SK-N-SH (cell line): ENCODE measurements at regions not wholly inside any gene's neighbourhood (a gene's known extent, or its start where the extent isn't known, plus 50 kb on each side); places are given as distances from the start of the nearest gene placed in this dataset.

Source experiments
- CHD2 ChIP-seq: fragments of 150-350 bp; IDR thresholded peaks from 2 replicates; pipeline ENCODE4 v1.6.1; 2018; ENCODE audit warnings: low read length; ENCODE audit not compliant: partially characterized antibody
- FOXJ3 ChIP-seq: sonication (generic); formaldehyde crosslinking; IDR thresholded peaks from 2 replicates; pipeline ENCODE4 v1.5.1; 2020; ENCODE audit warnings: mild to moderate bottlenecking, missing genetic modification reagents
- GATA2 ChIP-seq: sonication (generic); formaldehyde crosslinking; IDR thresholded peaks from 2 replicates; pipeline ENCODE4 v1.5.0; 2020; ENCODE audit warnings: mild to moderate bottlenecking, missing genetic modification reagents
- MAX ChIP-seq: IDR thresholded peaks from 2 replicates; pipeline ENCODE4 v1.4.0; 2012; ENCODE audit warnings: low read depth
- RCOR1 ChIP-seq: fragments of 150-350 bp; IDR thresholded peaks from 2 replicates; pipeline ENCODE4 v1.6.1; 2017; ENCODE audit warnings: antibody characterized with exemption, low read length
- SIN3A ChIP-seq: IDR thresholded peaks from 2 replicates; pipeline ENCODE4 v1.6.1; 2012; ENCODE audit warnings: low read depth, mild to moderate bottlenecking, low read length, moderate library complexity, borderline replicate concordance
- TAF1 ChIP-seq: IDR thresholded peaks from 2 replicates; pipeline ENCODE4 v1.6.1; 2012; ENCODE audit warnings: low read depth, mild to moderate bottlenecking, low read length, moderate library complexity, borderline replicate concordance
- TEAD4 ChIP-seq: IDR thresholded peaks from 2 replicates; pipeline ENCODE4 v1.4.0; 2012; ENCODE audit warnings: mild to moderate bottlenecking, borderline replicate concordance; ENCODE audit not compliant: insufficient read depth
- ZBTB33 ChIP-seq: IDR thresholded peaks from 2 replicates; pipeline ENCODE4 v1.4.0; 2012; ENCODE audit warnings: low read depth, borderline replicate concordance
- TF ChIP-seq, protein P1 (sequence below): fragments of 200-600 bp; sonication (generic); IDR thresholded peaks from 2 replicates; pipeline ENCODE4 v1.6.1; 2017; ENCODE audit warnings: antibody characterized with exemption, mild to moderate bottlenecking, moderate library complexity

GRCh38 chr16:9165681-9166080 lies 74.2 kb downstream of the HAPSTR1 start:
- no peak for TF ChIP-seq MAX
- TF ChIP-seq, protein P1, sequence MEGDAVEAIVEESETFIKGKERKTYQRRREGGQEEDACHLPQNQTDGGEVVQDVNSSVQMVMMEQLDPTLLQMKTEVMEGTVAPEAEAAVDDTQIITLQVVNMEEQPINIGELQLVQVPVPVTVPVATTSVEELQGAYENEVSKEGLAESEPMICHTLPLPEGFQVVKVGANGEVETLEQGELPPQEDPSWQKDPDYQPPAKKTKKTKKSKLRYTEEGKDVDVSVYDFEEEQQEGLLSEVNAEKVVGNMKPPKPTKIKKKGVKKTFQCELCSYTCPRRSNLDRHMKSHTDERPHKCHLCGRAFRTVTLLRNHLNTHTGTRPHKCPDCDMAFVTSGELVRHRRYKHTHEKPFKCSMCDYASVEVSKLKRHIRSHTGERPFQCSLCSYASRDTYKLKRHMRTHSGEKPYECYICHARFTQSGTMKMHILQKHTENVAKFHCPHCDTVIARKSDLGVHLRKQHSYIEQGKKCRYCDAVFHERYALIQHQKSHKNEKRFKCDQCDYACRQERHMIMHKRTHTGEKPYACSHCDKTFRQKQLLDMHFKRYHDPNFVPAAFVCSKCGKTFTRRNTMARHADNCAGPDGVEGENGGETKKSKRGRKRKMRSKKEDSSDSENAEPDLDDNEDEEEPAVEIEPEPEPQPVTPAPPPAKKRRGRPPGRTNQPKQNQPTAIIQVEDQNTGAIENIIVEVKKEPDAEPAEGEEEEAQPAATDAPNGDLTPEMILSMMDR = no peak
- no peak for TF ChIP-seq GATA2
- no peak for TF ChIP-seq TEAD4
- no peak for TF ChIP-seq RCOR1
- TF ChIP-seq SIN3A = no peak
- TF ChIP-seq FOXJ3 (CRISPR knock-in tag) = no peak
- no peak for TF ChIP-seq TAF1
- no peak for TF ChIP-seq ZBTB33
- TF ChIP-seq CHD2 = no peak
